HepG2 (cell line): ENCODE measurements at regions not wholly inside any gene's neighbourhood (a gene's known extent, or its start where the extent isn't known, plus 50 kb on each side); places are given as distances from the start of the nearest gene placed in this dataset.
A peak's percentile ranks its signal among the peaks of the same experiment; 100 is the strongest.

Experiments used
- CBX2 ChIP-seq, 2 experiments: fragments of 200-600 bp in 1 of 2; sonication (generic); formaldehyde crosslinking in 1 of 2; IDR thresholded peaks; 2 replicates each; pipeline versions ENCODE4 v1.7.0 to v1.8.1; 2018 to 2022; ENCODE audit warnings: low read depth in 2 of 2, low read length in 1 of 2, mild to moderate bottlenecking in 1 of 2, missing genetic modification reagents in 1 of 2
- CTCF ChIP-seq: sonication (generic); formaldehyde crosslinking; IDR thresholded peaks from 2 replicates; pipeline ENCODE4 v1.5.0; 2020; ENCODE audit warnings: mild to moderate bottlenecking, missing genetic modification reagents, moderate library complexity
- GATAD2A ChIP-seq: IDR thresholded peaks from 2 replicates; pipeline ENCODE4 v1.6.1; 2016
- RXRA ChIP-seq: sonication (generic); formaldehyde crosslinking; IDR thresholded peaks from 2 replicates; pipeline ENCODE4 v1.5.1; 2020; ENCODE audit warnings: missing genetic modification reagents
- RXRB ChIP-seq: IDR thresholded peaks from 2 replicates; pipeline ENCODE4 v1.6.1; 2016; ENCODE audit warnings: borderline replicate concordance, missing genetic modification reagents, missing compliant biosample characterization
- SALL1 ChIP-seq: sonication (generic); formaldehyde crosslinking; IDR thresholded peaks from 2 replicates; pipeline ENCODE4 v1.8.0; 2022; ENCODE audit warnings: mild to moderate bottlenecking, missing genetic modification reagents
- ZBTB1 ChIP-seq: sonication (generic); formaldehyde crosslinking; IDR thresholded peaks from 2 replicates; pipeline ENCODE4 v1.4.0; 2020; ENCODE audit warnings: missing genetic modification reagents, borderline replicate concordance
- ZKSCAN8 ChIP-seq: IDR thresholded peaks from 2 replicates; pipeline ENCODE4 v1.6.1; 2016; ENCODE audit warnings: borderline replicate concordance, missing genetic modification reagents, missing compliant biosample characterization
- ZNF292 ChIP-seq: sonication (generic); formaldehyde crosslinking; IDR thresholded peaks from 2 replicates; pipeline ENCODE4 v1.8.1; 2022; ENCODE audit warnings: mild to moderate bottlenecking, low read depth, missing genetic modification reagents, borderline replicate concordance
- ZNF451 ChIP-seq: sonication (generic); formaldehyde crosslinking; IDR thresholded peaks from 2 replicates; pipeline ENCODE4 v1.5.0; 2020; ENCODE audit warnings: mild to moderate bottlenecking, missing genetic modification reagents
- ZNF572 ChIP-seq: sonication (generic); formaldehyde crosslinking; IDR thresholded peaks from 2 replicates; pipeline ENCODE4 v1.5.1; 2020; ENCODE audit warnings: mild to moderate bottlenecking, missing genetic modification reagents
- ZNF597 ChIP-seq: sonication (generic); formaldehyde crosslinking; IDR thresholded peaks from 2 replicates; pipeline ENCODE4 v1.5.0; 2020; ENCODE audit warnings: missing genetic modification reagents
- ZNF616 ChIP-seq: sonication (generic); formaldehyde crosslinking; IDR thresholded peaks from 2 replicates; pipeline ENCODE4 v1.5.0; 2020; ENCODE audit warnings: low read depth, mild to moderate bottlenecking, missing genetic modification reagents
- TF ChIP-seq, protein P1 (sequence below): sonication (generic); formaldehyde crosslinking; IDR thresholded peaks from 2 replicates; pipeline ENCODE4 v1.4.0; 2020; ENCODE audit warnings: mild to moderate bottlenecking, missing genetic modification reagents
- TF ChIP-seq, protein P2 (sequence below): sonication (generic); formaldehyde crosslinking; IDR thresholded peaks from 2 replicates; pipeline ENCODE4 v1.4.0; 2020; ENCODE audit warnings: mild to moderate bottlenecking, low read depth, missing genetic modification reagents

- TF ChIP-seq, protein P1, sequence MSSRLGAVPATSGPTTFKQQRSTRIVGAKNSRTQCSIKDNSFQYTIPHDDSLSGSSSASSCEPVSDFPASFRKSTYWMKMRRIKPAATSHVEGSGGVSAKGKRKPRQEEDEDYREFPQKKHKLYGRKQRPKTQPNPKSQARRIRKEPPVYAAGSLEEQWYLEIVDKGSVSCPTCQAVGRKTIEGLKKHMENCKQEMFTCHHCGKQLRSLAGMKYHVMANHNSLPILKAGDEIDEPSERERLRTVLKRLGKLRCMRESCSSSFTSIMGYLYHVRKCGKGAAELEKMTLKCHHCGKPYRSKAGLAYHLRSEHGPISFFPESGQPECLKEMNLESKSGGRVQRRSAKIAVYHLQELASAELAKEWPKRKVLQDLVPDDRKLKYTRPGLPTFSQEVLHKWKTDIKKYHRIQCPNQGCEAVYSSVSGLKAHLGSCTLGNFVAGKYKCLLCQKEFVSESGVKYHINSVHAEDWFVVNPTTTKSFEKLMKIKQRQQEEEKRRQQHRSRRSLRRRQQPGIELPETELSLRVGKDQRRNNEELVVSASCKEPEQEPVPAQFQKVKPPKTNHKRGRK = no peak
- no peak for TF ChIP-seq RXRA
- 0 out of 2 replicates have a peak, but pooled peaks have one; percentile 12 for TF ChIP-seq RXRB (CRISPR knock-in tag)
- 0 out of 2 replicates have a peak, but pooled peaks have one; percentile 19 for TF ChIP-seq GATAD2A (CRISPR knock-in tag)
- 0 out of 2 replicates have a peak, but pooled peaks have one; percentile 11 for TF ChIP-seq ZKSCAN8 (CRISPR knock-in tag)
- 0 out of 2 replicates have a peak, but pooled peaks have one; percentile 7 for TF ChIP-seq CTCF
- TF ChIP-seq, protein P2, sequence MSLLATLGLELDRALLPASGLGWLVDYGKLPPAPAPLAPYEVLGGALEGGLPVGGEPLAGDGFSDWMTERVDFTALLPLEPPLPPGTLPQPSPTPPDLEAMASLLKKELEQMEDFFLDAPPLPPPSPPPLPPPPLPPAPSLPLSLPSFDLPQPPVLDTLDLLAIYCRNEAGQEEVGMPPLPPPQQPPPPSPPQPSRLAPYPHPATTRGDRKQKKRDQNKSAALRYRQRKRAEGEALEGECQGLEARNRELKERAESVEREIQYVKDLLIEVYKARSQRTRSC (CRISPR knock-in tag) = no peak
- peak; percentile 47 for TF ChIP-seq SALL1
- TF ChIP-seq ZNF572 (CRISPR knock-in tag) = 0 out of 2 replicates have a peak, but pooled peaks have one; percentile 26
- no peak for TF ChIP-seq ZNF597 (CRISPR knock-in tag)
- TF ChIP-seq ZNF292 (CRISPR knock-in tag) = peak; percentile 76; the same call in 1 of the 2 replicates
- TF ChIP-seq ZNF451 = 0 out of 2 replicates have a peak, but pooled peaks have one; percentile 53
- TF ChIP-seq ZNF616 (CRISPR knock-in tag) = 0 out of 2 replicates have a peak, but pooled peaks have one; percentile 40
- TF ChIP-seq ZBTB1 (CRISPR knock-in tag) = no peak
- TF ChIP-seq CBX2 (IDR thresholded peaks at IDR 0.05; ENCODE audit: low read depth, low read length) = no peak
- 0 out of 2 replicates have a peak, but pooled peaks have one; percentile 55 for TF ChIP-seq CBX2 (CRISPR knock-in tag; IDR thresholded peaks at IDR 0.05; ENCODE audit: low read depth)
Measured at GRCh38 chr6:41462033-41462432, 84.1 kb upstream of the FOXP4 start (continued).
